H1 (cell line): ENCODE measurements at regions not wholly inside any gene's neighbourhood (a gene's known extent, or its start where the extent isn't known, plus 50 kb on each side); places are given as distances from the start of the nearest gene placed in this dataset.

Source experiments
- CTCF ChIA-PET: fragments of 300-600 bp; sonication (Branson Sonifier 250); formaldehyde crosslinking; loops from one replicate; lab custom pipeline; 2021; ENCODE audit not compliant: partially characterized antibody; lab: Charles Lee
- POLR2A ChIA-PET: fragments of 300-600 bp; sonication (Branson Sonifier 250); formaldehyde crosslinking; loops from one replicate; lab custom pipeline; 2021; ENCODE audit warnings: inconsistent platforms; ENCODE audit not compliant: partially characterized antibody; lab: Charles Lee
- DNase-seq, 2 experiments: peaks; one replicate each; pipeline versions ENCODE4 v3.0.0 to v3.0.0-alpha.2; 2010 to 2022; ENCODE audit warnings: low spot score in 2 of 2, low read depth in 1 of 2, mixed read lengths in 1 of 2
- FAIRE-seq: peaks from 2 replicates; lab custom pipeline; 2011; peaks lifted over from hg19 to GRCh38; lab: Jason Lieb, UNC
- H2AFZ ChIP-seq: 2 replicates; pipeline ENCODE4 v1.8.1; 2012; ENCODE audit warnings: low read length, inconsistent platforms
- H2AK5ac ChIP-seq: 2 replicates; pipeline ENCODE4 v1.6.1; 2013; ENCODE audit warnings: low read depth, low read length
- H2BK120ac ChIP-seq: replicated peaks from 2 replicates; pipeline ENCODE3; 2013; ENCODE audit warnings: low read depth, low read length, inconsistent platforms
- H2BK12ac ChIP-seq: 2 replicates; pipeline ENCODE4 v1.6.1; 2013; ENCODE audit warnings: low read depth, low read length
- H2BK15ac ChIP-seq: 2 replicates; pipeline ENCODE4 v1.6.1; 2013; ENCODE audit warnings: low read length
- H2BK20ac ChIP-seq: 2 replicates; pipeline ENCODE4 v1.6.1; 2013; ENCODE audit warnings: low read length
- H2BK5ac ChIP-seq: 2 replicates; pipeline ENCODE4 v1.6.1; 2013; ENCODE audit warnings: low read depth, low read length
- H3K14ac ChIP-seq: 2 replicates; pipeline ENCODE4 v1.6.1; 2013; ENCODE audit warnings: inconsistent platforms; ENCODE audit not compliant: insufficient read length
- H3K18ac ChIP-seq: 2 replicates; pipeline ENCODE4 v1.6.1; 2013; ENCODE audit warnings: low read length; ENCODE audit errors: extremely low read depth
- H3K23ac ChIP-seq: 2 replicates; pipeline ENCODE4 v1.6.1; 2013; ENCODE audit warnings: inconsistent platforms; ENCODE audit not compliant: insufficient read length
- H3K23me2 ChIP-seq: 2 replicates; pipeline ENCODE4 v1.6.1; 2013; ENCODE audit warnings: low read depth, low read length
- H3K27ac ChIP-seq: 2 replicates; pipeline ENCODE4 v1.6.1; 2011; ENCODE audit warnings: low read depth, low read length, inconsistent platforms
- H3K27me3 ChIP-seq, 4 experiments: replicated peaks in 1 of 4; 1 replicate in 1 of 4; 2 replicates in 3 of 4; pipeline versions ENCODE4 v1.6.1 to v1.8.1; 2011 to 2013; ENCODE audit warnings: low read length in 3 of 4, mild to moderate bottlenecking in 3 of 4, inconsistent platforms in 2 of 4, mixed read lengths in 2 of 4, moderate library complexity in 1 of 4; ENCODE audit not compliant: control insufficient read depth in 3 of 4, insufficient read depth in 3 of 4; ENCODE audit errors: extremely low read depth in 1 of 4
- H3K36me3 ChIP-seq, 4 experiments: 2 replicates each; pipeline versions ENCODE4 v1.6.1 to v1.8.1; 2011 to 2013; ENCODE audit warnings: mild to moderate bottlenecking in 4 of 4, low read length in 3 of 4, moderate library complexity in 2 of 4, control low read depth in 1 of 4, inconsistent platforms in 1 of 4; ENCODE audit not compliant: insufficient read depth in 4 of 4, control insufficient read depth in 2 of 4
- H3K4ac ChIP-seq: replicated peaks from 2 replicates; pipeline ENCODE3; 2013; ENCODE audit warnings: low read length, low read depth, mixed read lengths, inconsistent platforms; ENCODE audit not compliant: insufficient read length
- H3K4me1 ChIP-seq, 4 experiments: replicated peaks in 1 of 4; 1 replicate in 1 of 4; 2 replicates in 3 of 4; pipeline versions ENCODE4 v1.6.1 to v1.8.1; 2011 to 2013; ENCODE audit warnings: low read length in 3 of 4, inconsistent platforms in 2 of 4, mixed read lengths in 1 of 4; ENCODE audit not compliant: insufficient read depth in 4 of 4, control insufficient read depth in 3 of 4
- H3K4me2 ChIP-seq, 2 experiments: 2 replicates each; pipeline versions ENCODE4 v1.6.1 to v1.8.1; 2011 to 2013; ENCODE audit warnings: low read depth in 2 of 2, low read length in 2 of 2, control low read depth in 1 of 2, inconsistent platforms in 1 of 2, mild to moderate bottlenecking in 1 of 2; ENCODE audit not compliant: insufficient read depth in 1 of 2
- H3K4me3 ChIP-seq, 4 experiments: fragments of 200-600, 300-600 bp in 1 of 4; sonication (generic), shearing (Covaris generic), sonication (Bioruptor Twin) in 1 of 4; 2 replicates each; pipeline versions ENCODE4 v1.5.1 to v1.8.1; 2011 to 2016; ENCODE audit warnings: low read length in 4 of 4, low read depth in 3 of 4, control low read depth in 2 of 4, inconsistent platforms in 2 of 4, mild to moderate bottlenecking in 2 of 4, mixed read lengths in 1 of 4, moderate library complexity in 1 of 4; ENCODE audit not compliant: insufficient read depth in 2 of 4; ENCODE audit errors: extremely low read depth in 1 of 4
- H3K56ac ChIP-seq: replicated peaks from 2 replicates; pipeline ENCODE3; 2013; ENCODE audit warnings: low read depth, mild to moderate bottlenecking, mixed read lengths, low read length, inconsistent platforms; ENCODE audit not compliant: insufficient read length
- H3K79me1 ChIP-seq: 2 replicates; pipeline ENCODE4 v1.6.1; 2013; ENCODE audit warnings: low read depth, low read length, control low read depth
- H3K79me2 ChIP-seq, 2 experiments: 2 replicates each; pipeline versions ENCODE4 v1.6.1 to v1.8.1; 2012 to 2013; ENCODE audit warnings: low read length in 2 of 2, mild to moderate bottlenecking in 2 of 2, inconsistent platforms in 1 of 2; ENCODE audit not compliant: insufficient read depth in 2 of 2, control insufficient read depth in 1 of 2
- H3K9ac ChIP-seq, 4 experiments: replicated peaks in 1 of 4; 1 replicate in 1 of 4; 2 replicates in 3 of 4; pipeline versions ENCODE4 v1.6.1 to v1.8.1; 2011 to 2013; ENCODE audit warnings: low read depth in 3 of 4, low read length in 3 of 4, control low read depth in 2 of 4, mild to moderate bottlenecking in 2 of 4, moderate library complexity in 2 of 4, inconsistent platforms in 1 of 4; ENCODE audit errors: extremely low read depth in 1 of 4
- H3K9me3 ChIP-seq, 2 experiments: 2 replicates each; pipeline versions ENCODE4 v1.6.1 to v1.8.1; 2012 to 2013; ENCODE audit warnings: mild to moderate bottlenecking in 2 of 2, moderate library complexity in 2 of 2, control low read depth in 1 of 2, inconsistent platforms in 1 of 2, low read depth in 1 of 2, low read length in 1 of 2, mixed read lengths in 1 of 2; ENCODE audit not compliant: insufficient read depth in 2 of 2
- H4K20me1 ChIP-seq, 2 experiments: replicated peaks in 1 of 2; 2 replicates each; pipeline versions ENCODE3 to v1.8.1; 2011 to 2013; ENCODE audit warnings: inconsistent platforms in 2 of 2, low read length in 2 of 2, mild to moderate bottlenecking in 1 of 2; ENCODE audit not compliant: insufficient read depth in 2 of 2, control insufficient read depth in 1 of 2
- H4K5ac ChIP-seq: 2 replicates; pipeline ENCODE4 v1.6.1; 2013; ENCODE audit warnings: low read length, low read depth, mixed read lengths, inconsistent platforms; ENCODE audit not compliant: insufficient read length
- H4K8ac ChIP-seq: 2 replicates; pipeline ENCODE4 v1.8.0; 2013; ENCODE audit warnings: mild to moderate bottlenecking, moderate library complexity, low read length, inconsistent platforms; ENCODE audit not compliant: insufficient read depth; ENCODE audit errors: extremely low read depth
- H4K91ac ChIP-seq: replicated peaks from 2 replicates; pipeline ENCODE3; 2013; ENCODE audit warnings: low read length, mixed read lengths, inconsistent platforms; ENCODE audit not compliant: insufficient read length
- ASH2L ChIP-seq: fragments of 200-600, 300-600 bp; sonication (generic); IDR thresholded peaks from one replicate; pipeline ENCODE4 v1.7.1; 2017; ENCODE audit warnings: low read length
- KDM5A ChIP-seq: fragments of 200-600 bp; IDR thresholded peaks from 2 replicates; pipeline ENCODE4 v1.7.1; 2012; ENCODE audit warnings: mild to moderate bottlenecking, low read length, inconsistent platforms, mixed read lengths
- MAFK ChIP-seq: IDR thresholded peaks from 2 replicates; pipeline ENCODE4 v1.6.1; 2012; ENCODE audit warnings: low read depth, mild to moderate bottlenecking, improper control_type of control experiment, low read length
- RNF2 ChIP-seq: fragments of 200-900, 300-1000 bp; sonication (generic); IDR thresholded peaks from 2 replicates; pipeline ENCODE4 v1.7.1; 2016; ENCODE audit warnings: borderline replicate concordance, low read depth, mild to moderate bottlenecking, antibody characterized with exemption, low read length; ENCODE audit not compliant: poor library complexity, severe bottlenecking; ENCODE audit errors: missing control alignments
- RXRA ChIP-seq: IDR thresholded peaks from 2 replicates; pipeline ENCODE4 v1.6.1; 2011; ENCODE audit warnings: low read depth, mild to moderate bottlenecking, low read length, moderate library complexity; ENCODE audit not compliant: insufficient read depth
- SP1 ChIP-seq: IDR thresholded peaks from 2 replicates; pipeline ENCODE4 v1.6.1; 2011; ENCODE audit warnings: low read depth, low read length
- TCF12 ChIP-seq: IDR thresholded peaks from 2 replicates; pipeline ENCODE4 v1.6.1; 2011; ENCODE audit warnings: low read depth, mild to moderate bottlenecking, low read length
- USF2 ChIP-seq: IDR thresholded peaks from 2 replicates; pipeline ENCODE4 v1.6.1; 2011; ENCODE audit warnings: low read length, improper control_type of control experiment
- WGBS, 2 experiments: shearing (Covaris generic) in 1 of 2; methylation state at CpG; one replicate each; pipeline versions ENCODE4 v1.1.6 to v1.1.7; 2013 to 2015; ENCODE audit warnings: low lambda C conversion rate in 2 of 2, mixed read lengths in 2 of 2, inconsistent platforms in 1 of 2, low coverage in 1 of 2, missing lambda C conversion rate in 1 of 2; ENCODE audit not compliant: insufficient replicate concordance in 2 of 2, insufficient coverage in 1 of 2, insufficient read length in 1 of 2; ENCODE audit errors: extremely low coverage in 1 of 2, missing lambda C conversion rate in 1 of 2; 5-methylcytosine and 5-hydroxymethylcytosine counted together

GRCh38 chr6:146893690-146894089 lies 294.9 kb downstream of the ADGB start:
- FAIRE-seq: no peak
- TF ChIP-seq USF2: no peak
- TF ChIP-seq KDM5A: no peak
- no peak for TF ChIP-seq ASH2L
- TF ChIP-seq RXRA: no peak
- no peak for TF ChIP-seq RNF2
- TF ChIP-seq MAFK: no peak
- TF ChIP-seq SP1: no peak
- TF ChIP-seq TCF12: no peak

More at GRCh38 chr6:146893690-146894089, 294.9 kb downstream of the ADGB start:
- H4K5ac ChIP-seq: no peak overlapping the region
- no peak overlapping the region for H2AFZ ChIP-seq
- H4K20me1 ChIP-seq: no peaks in the 10 kb centered on the region
- no peak overlapping the region for H4K91ac ChIP-seq
- no peak overlapping the region for H3K18ac ChIP-seq
- no peak overlapping the region for H3K4ac ChIP-seq
- no peak overlapping the region for H3K56ac ChIP-seq
- no peak overlapping the region for H3K14ac ChIP-seq
- no peaks in the 10 kb centered on the region; a peak in 2 of 8 replicates for H3K36me3 ChIP-seq
- H2AK5ac ChIP-seq: no peak overlapping the region
- no peak overlapping the region for H3K4me2 ChIP-seq
- WGBS, 2 experiments: 90% methylated on average over 1 of the region's 1 CpG; no CpG with 5 or more reads in 1 of the 2 experiments
- H2BK20ac ChIP-seq: no peak overlapping the region
- H3K79me2 ChIP-seq: no peaks in the 10 kb centered on the region
- H3K27ac ChIP-seq: no peak overlapping the region
- H3K23ac ChIP-seq: no peak overlapping the region
- H3K9me3 ChIP-seq: no peaks in the 10 kb centered on the region
- ChIA-PET CTCF (interaction anchor here (0.7 kb wide), 1 partner anchor 11 kb away, joined by 3 read pairs; no protein-coding TSS in a partner anchor), POLR2A (no interaction called here)
- no peak overlapping the region for H2BK15ac ChIP-seq
- H3K9ac ChIP-seq: no peak overlapping the region
- H3K4me1 ChIP-seq: no peaks in the 10 kb centered on the region
- H3K79me1 ChIP-seq: no peaks in the 10 kb centered on the region
- H2BK120ac ChIP-seq: no peak overlapping the region
- H3K4me3 ChIP-seq: no peak overlapping the region
- no peaks in the 10 kb centered on the region for H3K23me2 ChIP-seq
- no peak overlapping the region for H2BK12ac ChIP-seq
- no peak overlapping the region for H2BK5ac ChIP-seq
- H3K27me3 ChIP-seq: no peaks in the 10 kb centered on the region
- H4K8ac ChIP-seq: no peak overlapping the region
- no peak for DNase-seq
